GM21515 (cell line): ENCODE measurements at regions not wholly inside any gene's neighbourhood (a gene's known extent, or its start where the extent isn't known, plus 50 kb on each side); places are given as distances from the start of the nearest gene placed in this dataset.

Experiments used
- ATAC-seq: cut with Tn5 transposase; IDR thresholded peaks from one replicate; pipeline ENCODE4 v1.9.1; 2021; ENCODE audit not compliant: unreplicated experiment

DNA sequence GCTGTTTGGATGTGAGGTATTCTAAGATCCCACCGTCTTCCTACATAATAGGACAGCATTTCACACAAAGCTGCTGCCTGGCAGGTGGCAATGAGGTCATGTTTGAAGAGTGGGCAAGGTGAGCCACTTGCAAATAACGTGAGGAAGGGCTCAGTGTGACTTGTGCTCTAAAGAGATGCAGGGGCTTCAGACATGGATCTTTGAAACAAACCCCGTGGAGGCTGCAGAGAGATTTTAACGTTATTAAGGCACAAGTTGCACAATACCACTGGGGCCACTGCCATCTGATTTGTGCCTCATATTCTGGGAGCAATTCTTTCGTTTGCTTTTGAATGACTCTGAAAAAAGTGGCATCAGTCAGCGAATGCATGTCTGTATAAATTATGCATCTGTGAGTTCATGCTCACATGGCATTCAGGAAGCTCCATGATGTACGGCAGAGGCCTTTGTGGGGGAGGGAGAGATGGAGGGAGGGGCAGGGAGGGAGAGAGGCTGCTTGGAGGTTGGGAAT lies 362.0 kb downstream of the SOX11 start:
- ATAC-seq: no peak

DNA sequence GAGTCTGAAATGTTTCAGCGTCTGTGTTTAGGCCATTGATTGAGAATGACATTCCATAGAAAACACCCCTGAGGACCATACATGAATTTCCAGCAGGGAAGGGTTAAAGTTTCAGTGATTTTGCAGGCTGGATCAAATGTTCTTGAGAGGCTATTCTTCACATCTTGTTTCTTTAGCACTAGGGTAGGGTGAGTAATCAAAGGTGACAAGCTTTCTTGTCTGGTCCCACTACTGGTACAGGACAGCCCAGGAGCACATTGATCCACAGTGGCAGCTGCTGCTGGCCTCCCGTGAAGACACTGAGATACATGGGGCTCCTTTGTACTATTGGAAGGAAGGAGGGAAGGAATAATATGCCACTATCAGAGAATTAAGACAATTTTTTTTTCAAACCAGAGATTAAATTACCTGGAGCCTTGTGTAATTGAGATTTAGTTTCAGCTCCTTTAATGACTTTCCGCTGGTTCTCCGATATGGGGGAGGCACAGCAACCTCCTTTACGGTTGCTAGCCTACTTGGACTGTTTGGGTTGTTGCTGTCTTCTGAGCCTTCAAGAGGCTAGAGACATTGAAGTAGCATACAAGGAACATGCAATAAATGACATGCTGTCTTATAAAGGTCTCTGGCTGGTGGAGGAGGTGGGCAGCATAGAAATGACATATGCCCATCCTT lies 368.9 kb downstream of the SOX11 start:
- ATAC-seq: no peak

- ATAC-seq: no peak
These were observed 372.6 kb downstream of the SOX11 start for GRCh38 chr2:6064757-6065156.

DNA sequence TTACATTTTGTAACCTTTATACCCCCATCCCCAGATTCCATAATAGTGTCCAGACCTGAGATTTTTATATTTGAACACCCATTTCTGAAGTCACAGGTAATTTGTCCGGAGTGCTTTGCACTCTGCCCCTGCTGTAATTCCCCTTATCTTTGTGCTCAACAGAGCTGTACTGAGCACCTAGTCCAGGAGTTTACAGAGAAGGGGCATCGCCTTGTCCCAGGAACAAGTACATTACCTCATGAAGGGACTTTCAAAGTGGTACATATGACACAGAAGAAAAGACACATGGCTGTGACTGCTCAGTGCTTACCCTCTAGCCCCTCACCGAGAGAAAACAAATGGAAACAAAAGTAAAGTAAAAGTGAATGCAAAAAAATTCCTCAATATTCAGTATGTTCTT lies 373.5 kb downstream of the SOX11 start:
- ATAC-seq: no peak

GRCh38 chr2:6067089-6067488 lies 374.9 kb downstream of the SOX11 start:
- no peak for ATAC-seq

DNA sequence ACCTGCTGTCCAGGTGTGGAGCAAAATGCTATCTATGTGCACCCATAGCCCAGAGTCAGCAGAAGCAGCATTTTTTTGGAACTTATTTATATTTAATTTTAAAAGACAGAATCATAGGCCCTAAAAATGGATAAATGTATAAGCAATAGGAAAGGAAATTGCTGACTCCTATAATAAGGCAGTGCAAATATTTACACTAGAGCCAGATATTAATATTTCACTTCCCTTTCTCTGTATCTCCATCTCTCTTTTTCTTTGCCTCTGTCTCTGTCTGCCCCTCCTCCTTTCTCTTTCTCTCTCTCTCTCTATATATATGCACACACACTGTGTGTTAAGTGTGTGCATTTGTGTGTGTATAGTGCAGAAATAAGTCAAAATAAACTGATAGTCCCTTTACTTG lies 375.6 kb downstream of the SOX11 start:
- ATAC-seq: no peak

- no peak for ATAC-seq
These were observed 376.2 kb downstream of the SOX11 start for GRCh38 chr2:6068429-6068828.

DNA sequence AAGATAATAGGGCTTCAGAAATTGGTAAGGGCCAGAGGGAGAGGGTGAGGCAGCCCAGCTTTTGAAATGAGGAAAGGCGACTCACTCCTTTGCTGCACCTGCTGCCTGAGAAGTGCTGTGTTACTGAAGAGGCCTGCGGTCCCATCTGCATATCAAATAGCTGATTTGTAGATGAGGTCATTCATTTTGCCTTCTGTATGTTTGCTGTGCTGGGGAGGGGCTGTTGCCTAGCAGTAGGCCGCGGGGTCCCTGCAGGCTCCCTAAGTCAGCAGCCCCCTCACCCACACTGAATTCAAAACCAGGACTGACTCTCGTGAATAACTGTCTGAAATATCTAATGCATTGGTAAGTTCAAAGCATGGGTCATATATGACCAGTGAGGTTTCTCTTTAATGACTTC lies 377.2 kb downstream of the SOX11 start:
- no peak for ATAC-seq

DNA sequence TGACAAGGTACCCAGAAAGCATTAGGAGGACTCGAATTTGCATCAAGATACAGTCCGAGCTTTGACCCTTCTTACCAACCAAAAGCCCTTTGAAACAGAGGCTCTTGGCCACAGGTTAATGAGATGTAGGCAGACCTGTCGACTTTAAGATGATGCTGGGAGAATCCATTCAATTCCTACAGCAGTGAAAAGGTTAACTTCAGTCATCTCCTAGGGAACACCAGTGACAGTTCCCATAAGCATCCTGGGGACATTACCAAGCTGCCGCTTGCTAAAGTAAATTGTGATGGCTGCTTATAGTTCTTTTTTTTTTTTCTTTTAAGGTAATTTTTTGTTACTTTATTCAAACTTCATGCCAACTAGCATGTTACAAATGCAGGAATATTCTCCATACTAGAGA lies 379.3 kb downstream of the SOX11 start:
- ATAC-seq: no peak

- ATAC-seq: no peak
These were observed 380.1 kb downstream of the SOX11 start for GRCh38 chr2:6072276-6072675.

- ATAC-seq: no peak
These were observed 380.6 kb downstream of the SOX11 start for GRCh38 chr2:6072768-6073167.

- ATAC-seq: no peak
These were observed 381.3 kb downstream of the SOX11 start for GRCh38 chr2:6073191-6074088.

DNA sequence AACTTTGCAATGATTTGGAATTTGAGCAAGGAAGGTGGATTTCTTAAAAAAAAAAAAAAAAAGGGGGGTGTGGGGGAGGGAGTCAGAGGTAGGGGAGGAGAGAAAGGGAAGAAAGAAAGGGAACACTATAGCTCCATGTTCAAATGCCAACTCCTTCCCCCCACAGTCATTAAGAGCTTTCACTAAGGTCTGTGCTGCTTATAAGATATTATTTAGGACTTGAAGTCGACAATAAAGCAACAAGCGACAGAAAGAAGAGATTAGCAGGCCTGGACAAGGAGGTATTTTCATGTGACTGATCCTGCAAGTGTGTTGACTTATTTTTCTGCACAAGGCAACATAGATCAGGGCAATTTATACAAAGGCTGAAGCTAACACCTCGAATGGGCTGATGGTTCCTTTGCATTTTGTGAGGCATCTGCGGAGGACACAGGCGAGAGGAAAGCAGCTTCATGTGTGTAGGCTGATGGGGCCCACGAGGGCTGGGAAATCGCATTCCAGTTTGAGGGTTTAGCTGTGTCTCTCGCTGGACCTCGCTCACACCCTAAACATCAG lies 382.0 kb downstream of the SOX11 start:
- no peak for ATAC-seq

- ATAC-seq: no peak
These were observed 385.4 kb downstream of the SOX11 start for GRCh38 chr2:6077585-6077984.

GRCh38 chr2:6078414-6078813 lies 386.2 kb downstream of the SOX11 start:
- ATAC-seq: no peak

DNA sequence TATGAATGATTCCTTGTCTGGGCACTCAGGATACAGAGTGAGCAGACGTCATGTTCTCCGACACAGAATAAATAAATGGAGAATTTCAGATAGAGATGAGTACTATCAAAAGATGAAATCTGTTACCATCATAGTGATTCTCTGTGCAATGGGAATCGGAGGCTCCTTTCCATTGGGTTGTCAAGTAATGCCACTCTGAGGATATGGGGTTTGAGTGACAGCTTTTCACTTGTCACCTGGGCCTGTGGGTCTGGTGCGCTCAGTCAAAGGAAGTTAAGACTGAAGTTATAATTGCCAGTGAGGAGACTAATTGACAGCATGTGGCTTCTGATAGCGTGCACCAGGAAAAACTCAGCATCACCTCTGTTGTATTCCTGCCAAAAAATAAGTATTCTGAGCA lies 387.2 kb downstream of the SOX11 start:
- ATAC-seq: no peak

- no peak for ATAC-seq
These were observed 389.0 kb downstream of the SOX11 start for GRCh38 chr2:6080932-6081753.

DNA sequence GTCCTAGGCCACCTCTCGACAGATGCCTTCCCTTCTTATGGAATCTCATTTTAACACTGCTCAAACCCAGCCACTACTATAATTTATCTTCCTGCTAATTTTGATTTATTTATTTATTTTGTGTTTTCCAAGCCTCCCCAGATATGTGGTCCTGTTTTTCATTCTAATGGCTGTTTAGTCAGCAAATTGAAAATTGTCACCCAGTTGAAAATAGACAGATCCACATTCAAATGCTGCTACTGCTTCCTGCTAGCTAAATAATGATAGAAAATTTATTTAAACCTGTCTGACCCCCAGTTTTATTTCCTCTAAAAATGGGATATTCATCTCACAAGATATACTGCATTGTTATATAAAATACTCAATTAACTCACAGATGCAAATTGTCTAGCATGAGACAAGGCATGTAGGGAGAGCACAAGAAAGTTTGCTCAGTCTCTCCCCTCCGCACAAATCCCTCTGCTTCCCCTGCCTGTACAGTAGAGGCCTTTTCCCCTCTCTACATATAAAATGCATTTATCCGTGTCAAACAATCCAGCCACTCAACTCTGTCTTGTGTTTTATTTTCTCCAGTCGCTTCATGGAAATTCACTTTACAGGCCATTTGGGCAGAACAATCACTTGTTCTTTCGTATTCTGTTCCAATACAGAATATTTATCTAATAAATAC lies 389.9 kb downstream of the SOX11 start:
- no peak for ATAC-seq

GRCh38 chr2:6082625-6083018 lies 390.4 kb downstream of the SOX11 start:
- no peak for ATAC-seq

- no peak for ATAC-seq
These were observed 391.0 kb downstream of the SOX11 start for GRCh38 chr2:6083136-6083535.

GRCh38 chr2:6089474-6089873 lies 397.3 kb downstream of the SOX11 start:
- ATAC-seq: no peak
